Hematopoietic multipotent progenitor cell treated with erythropoietin and hydrocortisone succinate and interleukin-3 and kit ligand, for 4 days (in vitro differentiated cells): ENCODE measurements at regions not wholly inside any gene's neighbourhood (a gene's known extent, or its start where the extent isn't known, plus 50 kb on each side); places are given as distances from the start of the nearest gene placed in this dataset.

Experiments
- DNase-seq: peaks from one replicate; pipeline ENCODE4 v3.0.0-alpha.2; 2015

DNA sequence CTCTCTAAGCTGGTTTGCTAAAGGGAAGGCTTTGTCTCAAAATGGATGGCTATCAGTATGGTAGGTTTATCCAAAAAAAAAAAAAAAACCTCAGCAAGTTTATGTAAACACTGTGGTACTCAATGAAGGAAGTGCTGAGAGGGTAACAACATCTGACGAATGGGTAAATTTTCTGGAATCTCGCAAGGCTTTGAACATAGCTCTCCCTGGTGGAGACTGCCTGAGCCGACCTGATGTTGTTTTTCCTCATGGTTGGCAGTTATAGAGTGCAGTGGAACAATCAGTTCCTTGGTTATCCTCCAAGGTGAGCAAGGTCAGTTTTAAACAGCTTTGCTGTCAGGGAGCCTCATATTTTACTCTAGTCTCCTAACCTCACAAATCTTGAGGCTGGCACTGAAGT is 94.6 kb downstream of the ZPLD1 start:
- no peak for DNase-seq

DNA sequence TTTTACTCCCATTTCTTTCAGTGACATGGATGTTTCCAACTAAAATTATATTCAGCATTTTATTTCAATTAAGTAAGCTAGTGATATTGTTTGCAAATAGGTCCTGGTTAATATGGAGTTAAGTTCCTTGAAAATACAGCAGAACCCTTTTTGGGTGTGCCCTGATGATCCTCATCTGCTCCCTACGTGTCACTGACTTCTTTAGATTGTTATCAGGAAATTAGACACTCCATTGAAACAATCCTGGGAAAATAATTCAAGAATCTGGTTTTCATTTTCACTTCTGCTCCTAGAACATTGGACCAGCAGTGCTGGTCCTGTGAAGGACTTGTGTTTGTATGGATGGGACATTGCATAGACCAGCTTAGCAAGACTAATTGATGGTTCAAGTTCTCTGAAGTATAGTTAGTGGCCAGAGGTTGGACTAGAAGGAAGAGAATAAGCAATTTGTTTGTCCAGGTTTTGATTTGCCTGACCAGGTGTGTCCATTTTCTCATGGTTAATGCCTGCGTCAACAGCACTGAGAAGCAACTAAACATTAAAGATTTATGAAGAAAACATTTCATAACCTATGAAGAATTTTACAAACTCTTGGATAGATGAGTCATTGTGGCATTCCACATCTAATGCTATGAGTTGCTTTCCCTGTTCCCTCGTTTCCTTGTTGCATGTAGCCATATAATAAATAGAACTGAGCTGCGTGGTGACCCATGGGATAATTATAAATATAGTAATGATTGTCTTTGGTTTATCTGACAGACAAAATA is 95.8 kb downstream of the ZPLD1 start:
- no peak for DNase-seq

DNA sequence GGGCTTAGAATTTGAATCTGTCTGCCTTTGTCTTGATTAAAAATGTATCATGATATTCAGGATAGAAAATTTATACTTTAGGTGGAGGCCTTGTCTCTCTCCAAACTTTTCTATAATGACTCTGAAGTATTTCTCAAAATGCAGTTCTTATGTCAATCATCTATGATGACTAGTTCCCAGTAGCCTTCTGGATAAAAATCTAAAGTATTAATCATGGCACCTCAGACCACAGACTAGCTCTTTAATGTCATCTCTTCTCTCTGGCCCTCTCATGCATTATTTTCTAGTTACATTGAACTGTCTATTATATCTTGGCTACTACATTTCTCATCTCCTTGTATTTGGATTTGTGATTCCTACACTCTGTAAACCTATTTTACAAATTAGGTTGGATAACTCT is 96.9 kb downstream of the ZPLD1 start:
- no peak for DNase-seq

DNA sequence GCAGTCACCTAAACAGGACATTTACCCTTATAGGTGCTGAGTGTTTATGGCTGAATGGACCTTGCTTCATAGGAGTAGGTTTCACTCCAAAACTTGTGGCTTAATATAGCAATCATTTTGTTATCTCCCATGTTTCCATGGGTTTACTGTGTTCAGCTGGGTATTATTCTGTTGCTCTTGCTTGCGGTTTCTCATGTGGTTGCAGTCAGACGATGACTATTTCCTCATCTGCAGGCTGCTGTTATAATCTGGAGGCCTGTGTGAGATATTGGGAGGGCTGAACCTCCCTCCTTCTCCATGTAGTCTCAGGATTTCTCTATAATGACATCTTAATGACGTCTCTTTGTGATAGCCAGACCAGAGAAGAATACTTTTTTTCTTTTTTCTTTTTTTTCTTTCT is 98.1 kb downstream of the ZPLD1 start:
- peak; percentile 83 for DNase-seq

DNA sequence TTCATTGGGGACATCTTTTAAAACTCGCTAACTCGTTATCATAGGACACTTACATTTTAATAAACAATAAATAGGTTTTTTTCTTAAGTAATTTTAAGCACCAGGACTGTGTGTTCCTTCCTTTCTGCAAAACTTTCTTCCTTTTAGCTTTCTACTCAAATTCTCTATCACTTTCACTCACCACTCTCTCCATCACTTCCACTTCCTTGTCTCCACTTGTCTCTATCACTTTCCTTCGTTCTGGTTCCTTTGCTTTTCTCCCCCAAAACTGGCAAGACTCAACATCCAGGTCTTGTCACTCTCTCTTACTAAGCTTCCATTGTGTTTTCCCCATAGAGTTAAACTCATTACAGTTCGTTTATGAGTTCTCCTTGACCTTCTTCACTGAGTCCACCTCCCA is 99.0 kb downstream of the ZPLD1 start:
- DNase-seq = no peak

DNA sequence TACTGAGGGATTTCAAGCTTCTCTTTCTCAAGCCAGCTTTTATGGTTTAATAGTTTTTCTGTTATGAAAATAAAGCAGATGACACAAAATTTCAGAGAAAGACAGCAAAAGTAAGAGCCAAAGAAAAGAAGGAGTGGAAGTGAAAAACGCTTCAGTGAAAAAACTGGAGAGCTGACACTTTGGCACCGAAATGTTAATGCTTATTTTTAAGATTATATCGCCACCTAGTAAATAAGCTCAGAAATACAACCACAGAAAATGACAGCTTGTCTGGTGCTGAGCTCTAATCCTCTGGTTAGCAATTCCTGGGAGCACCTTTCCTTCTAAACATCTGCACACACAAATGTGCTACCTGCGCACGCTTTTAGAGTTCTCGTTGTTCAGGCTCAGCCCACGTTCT is 101.6 kb downstream of the ZPLD1 start:
- peak; percentile 67 for DNase-seq

DNA sequence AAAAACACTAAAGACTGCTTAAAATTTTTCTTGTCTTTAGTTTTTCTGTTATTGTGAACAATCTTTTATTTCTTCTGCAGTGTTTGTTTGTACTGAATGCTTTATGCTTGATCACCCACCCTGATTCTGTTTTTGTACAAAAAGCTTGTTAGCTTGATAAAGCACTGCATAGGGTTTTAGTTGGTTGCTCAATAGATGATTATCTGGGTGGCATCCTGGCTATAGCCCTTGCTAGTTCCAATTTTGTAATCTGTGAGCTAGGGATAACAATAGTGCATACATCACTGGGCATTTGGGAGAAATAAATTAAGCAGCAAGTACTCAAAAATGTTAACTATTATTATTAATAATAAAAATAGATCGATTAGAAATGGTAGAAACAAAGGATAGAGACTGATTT is 102.3 kb downstream of the ZPLD1 start:
- DNase-seq = peak; percentile 41

DNA sequence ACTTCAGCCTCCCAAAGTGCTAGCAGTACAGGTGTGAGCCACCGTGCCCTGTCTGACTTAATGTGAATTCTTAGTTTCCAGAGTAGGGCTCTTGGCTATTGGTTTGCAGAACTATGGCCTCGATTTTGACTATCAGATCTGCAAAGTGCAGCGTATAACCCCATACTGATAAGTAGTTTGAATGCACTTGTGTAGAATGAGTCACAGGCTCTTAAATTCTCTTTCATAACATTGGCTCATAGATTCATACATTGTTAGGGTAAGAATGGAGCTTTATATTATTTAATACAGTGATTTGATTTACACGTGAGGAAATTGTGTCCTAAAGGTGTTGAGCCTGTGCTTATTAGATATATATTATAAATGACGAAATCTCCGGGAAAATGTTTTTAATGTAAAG is 109.9 kb downstream of the ZPLD1 start:
- no peak for DNase-seq

DNA sequence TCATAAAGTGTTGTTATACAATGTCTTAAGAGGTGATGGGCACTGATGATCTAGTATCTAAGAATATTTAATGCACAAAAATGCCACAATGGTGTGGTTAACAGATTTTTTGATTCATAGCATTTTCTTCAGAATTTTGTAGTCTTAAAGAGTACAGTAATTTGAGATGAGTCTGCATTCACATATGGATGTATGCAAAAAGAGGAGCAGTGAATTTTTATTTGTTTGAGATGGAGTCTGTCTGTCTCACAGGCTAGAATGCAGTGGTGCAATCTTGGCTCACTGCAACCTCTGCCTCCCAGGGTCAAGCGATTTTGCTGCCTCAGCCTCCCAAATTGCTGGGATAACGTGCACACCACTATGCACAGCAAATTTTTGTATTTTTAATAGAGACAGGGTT is 110.5 kb downstream of the ZPLD1 start:
- no peak for DNase-seq

DNA sequence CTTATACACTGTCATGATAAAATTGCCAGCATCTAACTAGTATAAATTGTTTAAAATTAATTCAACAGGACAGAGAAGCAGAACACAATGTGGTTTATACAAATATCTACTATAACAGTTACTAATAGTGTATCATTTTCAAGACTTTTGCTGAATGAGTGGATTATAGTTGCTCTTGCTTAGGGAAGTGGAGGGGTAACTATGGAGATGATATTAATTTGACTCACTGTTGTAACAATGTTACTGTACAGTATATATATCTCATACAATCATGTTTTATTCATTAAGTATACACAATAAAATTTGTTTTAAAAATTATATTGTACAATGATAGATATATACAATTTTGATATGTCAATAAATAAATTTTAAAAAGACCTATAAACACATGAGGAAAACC is 119.1 kb downstream of the ZPLD1 start:
- DNase-seq = no peak

DNA sequence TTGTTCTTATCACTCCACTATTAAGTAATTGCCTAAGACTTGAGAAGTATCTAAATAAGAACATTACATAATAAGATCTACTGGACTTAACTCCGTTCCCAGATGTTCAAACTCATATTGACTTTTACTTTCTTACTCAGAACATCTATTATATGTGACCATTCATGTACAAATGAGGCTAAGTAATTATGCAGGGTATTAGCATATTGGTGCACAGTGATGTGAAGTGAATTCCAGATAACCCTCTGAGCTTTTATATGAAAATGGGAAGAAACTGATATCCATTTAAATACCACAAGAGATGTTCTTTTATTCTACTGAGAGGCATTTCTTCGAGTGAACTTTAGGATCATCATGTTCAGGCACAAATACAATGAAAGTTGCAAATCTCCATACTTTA is 135.7 kb downstream of the ZPLD1 start:
- no peak for DNase-seq

DNA sequence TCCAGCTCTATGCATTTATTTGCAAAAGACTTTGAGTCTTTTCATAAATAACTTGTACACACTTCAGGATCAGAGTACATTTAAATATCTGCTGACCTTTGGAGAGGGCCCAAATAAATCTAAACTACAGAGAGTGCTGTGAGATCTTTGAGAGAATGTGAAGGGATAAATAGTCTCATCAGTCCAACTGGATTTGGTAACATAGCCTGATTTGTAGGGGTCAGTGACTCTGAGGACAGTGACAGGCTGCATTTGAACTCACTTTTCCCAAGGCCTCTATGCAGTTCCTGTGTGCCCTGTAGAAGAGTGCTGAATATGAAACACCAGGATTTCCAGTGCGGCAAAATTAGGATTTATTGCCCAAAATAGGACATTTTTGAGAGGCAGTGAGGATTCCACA is 136.2 kb downstream of the ZPLD1 start:
- DNase-seq = no peak

DNA sequence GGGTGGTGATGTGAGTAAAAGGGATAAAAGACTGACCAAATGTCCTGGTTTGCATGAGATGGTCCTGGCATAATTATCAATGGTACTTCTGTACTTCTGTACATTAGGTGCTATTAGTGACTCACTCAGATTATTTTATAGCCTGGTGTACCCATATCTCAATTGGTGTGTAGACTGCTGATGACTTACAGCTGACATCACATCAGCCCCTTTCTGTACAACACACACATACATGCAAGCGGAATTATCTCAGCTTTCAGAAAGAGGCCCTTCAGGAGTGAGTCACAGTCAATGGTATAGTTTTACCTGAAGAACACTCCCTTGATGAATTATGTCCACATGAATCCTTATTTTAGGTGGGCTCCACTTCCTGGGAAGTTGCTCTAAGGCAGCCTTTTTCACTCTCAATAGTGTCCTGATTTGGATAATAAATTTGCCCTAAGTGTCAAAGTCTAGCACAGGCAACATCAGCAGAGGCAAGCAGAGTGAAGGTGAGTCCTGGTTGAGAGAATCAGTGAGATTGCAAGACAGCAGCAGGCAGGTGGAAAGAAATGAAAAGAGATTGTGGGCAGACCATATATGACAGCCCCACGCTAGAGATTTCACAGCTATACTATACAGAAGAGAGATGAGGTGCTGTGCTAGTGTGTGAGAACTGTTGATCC is 137.0 kb downstream of the ZPLD1 start:
- no peak for DNase-seq

DNA sequence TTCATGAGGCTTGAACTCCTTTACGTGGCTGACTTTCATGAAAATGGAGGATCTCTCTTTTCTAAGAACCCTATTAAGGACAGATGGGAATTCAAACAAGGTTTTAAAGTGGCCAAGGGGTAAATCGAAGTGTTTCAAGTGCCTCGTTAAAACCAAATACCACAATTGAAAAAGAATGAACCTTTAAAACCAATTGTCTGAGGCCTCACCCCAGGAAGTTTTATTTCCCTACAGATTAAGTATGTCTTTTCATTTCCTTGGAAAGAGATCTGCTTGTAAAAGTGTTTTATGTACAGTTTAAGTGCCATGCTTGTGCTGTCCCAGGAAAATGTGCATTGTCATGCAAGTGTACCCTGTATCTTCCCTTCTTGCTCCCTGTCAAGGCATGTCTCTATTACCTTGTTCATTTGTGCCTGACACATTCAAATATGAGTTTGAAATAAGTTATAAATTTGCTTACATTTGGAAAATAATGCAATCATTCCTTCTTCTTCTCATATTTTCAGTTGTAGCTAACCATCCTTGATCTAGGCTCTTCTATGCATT is 138.7 kb downstream of the ZPLD1 start:
- no peak for DNase-seq

DNA sequence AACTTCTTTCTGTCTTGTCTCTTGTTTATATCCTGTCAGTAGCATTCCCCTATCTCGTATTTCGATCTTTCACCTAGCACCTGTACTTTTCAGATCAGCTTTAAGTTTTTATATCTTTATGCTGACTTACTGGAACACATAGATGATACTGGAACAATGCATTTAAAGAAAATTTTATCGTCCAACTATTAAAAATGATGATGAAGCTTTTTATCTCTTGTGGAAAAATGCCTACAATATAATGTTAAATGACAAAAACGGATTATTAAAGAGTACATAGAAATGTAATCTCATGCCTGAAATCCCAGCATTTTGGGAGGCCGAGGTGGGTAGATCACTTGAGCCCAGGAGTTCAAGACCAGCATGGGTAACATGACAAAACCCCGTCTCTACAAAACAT is 139.5 kb downstream of the ZPLD1 start:
- no peak for DNase-seq

DNA sequence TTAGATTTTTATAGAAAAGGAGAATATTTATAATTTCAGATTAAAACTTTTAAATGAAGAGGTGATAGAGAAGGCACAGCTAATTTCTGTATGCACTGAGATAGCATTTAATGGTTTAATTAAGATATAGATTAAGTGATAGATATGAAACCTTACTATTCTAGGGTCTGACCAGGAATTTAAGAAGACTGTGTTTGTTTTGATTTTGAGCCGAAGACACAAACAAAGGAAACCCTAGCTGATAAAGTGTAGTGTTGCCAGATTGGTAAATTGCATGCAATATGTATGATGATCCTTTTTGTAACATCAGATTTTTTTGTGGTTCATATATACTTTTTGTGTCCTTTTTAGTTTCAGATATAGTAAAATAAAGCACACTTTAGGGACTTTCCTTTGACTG is 141.8 kb downstream of the ZPLD1 start:
- DNase-seq = no peak

DNA sequence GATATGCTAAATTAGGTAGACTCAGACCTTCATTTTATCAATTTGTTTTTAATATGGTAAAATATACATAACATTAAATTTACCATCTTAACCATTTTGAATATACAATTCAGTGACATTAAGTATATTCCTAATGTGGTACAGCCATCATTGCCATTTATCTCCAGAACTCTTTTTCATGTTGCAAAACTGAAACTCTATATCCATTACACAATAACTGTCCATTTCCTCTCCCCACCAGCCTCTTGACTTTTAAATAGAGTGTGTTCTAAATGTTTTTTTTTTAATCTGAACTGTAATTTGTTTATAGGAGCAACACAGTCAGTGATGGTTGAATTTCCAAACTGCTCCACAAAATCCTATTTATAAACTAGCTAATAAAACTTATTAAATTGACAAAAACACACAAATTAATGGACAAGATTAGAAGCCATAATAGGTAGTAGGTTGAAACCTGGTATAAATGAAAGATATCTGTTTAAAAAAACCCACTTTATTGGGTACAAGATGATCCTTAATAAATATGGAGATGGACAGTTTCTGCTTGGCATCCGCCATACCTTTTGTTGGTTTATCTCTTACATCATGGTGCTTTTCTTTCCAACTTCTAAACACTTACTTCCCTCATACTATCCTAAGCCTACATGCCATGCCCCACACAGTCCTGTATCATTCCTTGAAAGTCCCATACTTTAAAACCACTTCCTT is 142.4 kb downstream of the ZPLD1 start:
- DNase-seq = peak; percentile 16

DNA sequence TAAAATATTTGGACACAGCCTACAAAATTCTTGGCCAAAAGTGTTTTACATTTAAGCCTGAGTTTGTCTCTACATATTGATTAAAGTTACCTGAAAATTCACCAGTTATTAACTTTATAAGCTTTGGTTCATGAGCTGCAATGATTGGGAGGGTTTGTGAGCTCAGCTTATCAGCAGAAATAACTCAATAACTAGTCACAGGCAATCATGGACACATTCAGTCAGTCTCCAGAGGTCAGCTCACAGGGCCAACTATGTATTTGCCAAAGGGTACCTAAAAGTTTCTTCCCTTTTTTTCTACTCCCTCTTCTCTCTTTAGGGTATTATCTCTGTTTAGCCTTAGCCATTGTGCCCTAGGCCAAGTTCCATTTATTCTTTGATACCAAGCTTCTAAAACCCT is 145.9 kb downstream of the ZPLD1 start:
- DNase-seq = no peak

DNA sequence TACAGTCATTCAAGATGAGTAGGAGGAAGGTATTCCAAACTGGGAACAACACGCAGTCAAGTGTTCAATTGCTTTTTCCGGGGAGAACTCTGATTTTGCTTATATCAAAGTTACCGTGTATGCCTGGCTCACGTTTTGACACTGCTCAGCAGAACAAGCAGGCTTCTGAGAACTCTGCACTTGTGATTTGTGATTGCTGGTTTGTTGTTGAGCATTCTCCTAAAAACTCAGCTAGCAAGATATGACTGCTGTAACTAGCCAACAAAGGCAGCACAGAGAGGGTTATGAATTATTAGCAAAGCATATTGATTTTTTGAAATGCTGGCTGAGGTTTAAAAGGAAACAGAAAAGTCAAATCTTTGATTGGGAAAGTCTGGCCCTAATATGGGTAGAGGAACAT is 151.7 kb downstream of the ZPLD1 start:
- no peak for DNase-seq

DNA sequence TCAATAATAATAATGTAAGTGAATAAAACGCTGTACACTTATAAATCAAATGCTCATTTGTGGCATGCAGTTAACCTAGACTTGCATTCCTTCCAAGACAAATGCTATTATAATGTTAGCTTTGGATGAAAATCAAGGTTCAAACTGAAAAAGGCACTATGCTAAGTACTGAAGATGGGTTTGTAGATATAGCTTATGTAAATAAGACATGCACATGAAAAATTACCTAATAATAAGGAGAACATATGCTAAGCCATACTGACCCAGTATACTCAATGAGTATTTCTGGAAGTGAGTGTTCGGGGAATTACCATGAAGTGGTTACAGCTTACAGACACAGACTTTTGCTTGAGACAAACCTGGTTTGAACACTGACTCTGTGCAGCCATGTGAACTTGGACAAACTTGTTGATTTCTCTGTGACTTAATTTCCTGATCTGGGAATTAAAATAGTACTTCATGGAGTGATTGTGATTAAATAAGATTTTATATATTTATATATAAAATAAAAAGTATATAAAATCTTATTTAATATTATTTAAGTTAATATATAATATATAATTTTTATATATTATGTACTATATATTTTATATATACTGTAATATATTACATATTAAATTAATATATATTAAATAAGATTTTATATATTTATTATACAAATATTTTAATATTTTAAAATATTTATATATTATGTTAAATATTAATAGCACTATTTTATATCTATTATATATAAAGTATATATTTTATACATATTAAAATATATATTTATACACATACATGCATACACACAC is 159.2 kb downstream of the ZPLD1 start:
- DNase-seq = no peak

DNA sequence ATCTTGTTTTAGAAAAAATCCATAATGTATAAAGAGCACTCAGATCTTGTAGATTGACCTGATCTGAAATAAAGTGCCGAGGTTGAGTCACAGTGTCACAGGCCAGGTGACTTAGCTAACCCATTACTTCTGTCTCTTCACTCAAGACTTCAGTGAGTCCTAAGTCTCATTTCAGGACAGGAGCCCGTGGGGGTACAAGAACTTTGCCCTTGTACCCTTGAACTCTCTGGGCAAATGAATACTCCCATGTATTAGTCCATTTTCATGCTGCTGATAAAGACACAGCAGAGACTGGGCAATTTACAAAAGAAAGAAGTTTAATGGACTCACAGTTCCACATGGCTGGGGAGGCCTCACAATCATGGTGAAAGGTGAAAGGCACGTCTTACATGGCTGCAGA is 160.2 kb downstream of the ZPLD1 start:
- DNase-seq = no peak

DNA sequence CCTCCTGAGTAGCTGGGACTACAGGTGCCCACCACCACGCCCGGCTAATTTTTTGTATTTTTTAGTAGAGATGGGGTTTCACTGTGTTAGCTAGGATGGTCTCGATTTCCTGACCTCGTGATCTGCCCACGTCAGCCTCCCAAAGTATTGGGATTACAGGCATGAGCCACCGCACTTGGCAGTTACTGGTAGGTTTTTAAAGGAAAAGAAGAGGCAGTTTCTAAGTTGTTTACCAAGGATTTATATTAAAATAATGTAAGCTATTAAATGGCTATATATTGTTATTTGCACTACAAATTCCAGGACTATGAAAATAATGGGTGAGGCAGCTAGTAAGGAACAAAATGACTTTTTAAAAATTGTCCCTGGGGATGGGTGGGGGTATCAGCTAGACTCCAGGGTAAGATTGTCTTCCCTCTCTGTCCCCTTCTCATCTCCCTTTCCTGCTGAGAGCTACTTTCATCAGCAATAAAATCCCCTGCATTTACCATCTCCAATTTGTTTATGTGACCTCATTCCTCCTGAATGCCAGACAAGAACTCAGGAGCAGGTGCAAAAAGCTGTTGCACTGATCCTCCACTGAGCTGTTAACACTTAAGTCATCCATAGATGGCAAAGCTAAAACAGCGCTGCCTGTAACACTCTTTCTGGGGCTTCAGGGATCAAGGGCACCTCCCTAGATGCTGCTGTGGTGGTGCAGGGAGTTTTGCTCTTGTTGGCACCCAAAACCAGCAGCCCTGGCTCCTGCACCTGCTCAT is 165.2 kb downstream of the ZPLD1 start:
- no peak for DNase-seq
